HEK293T (cell line): ENCODE measurements at regions not wholly inside any gene's neighbourhood (a gene's known extent, or its start where the extent isn't known, plus 50 kb on each side); places are given as distances from the start of the nearest gene placed in this dataset.

Experiments used
- ARNT ChIP-seq: fragments of 450-650 bp; IDR thresholded peaks from 2 replicates; pipeline ENCODE4 v1.6.1; 2017; ENCODE audit warnings: mild to moderate bottlenecking
- BHLHE40 ChIP-seq: fragments of 450-650 bp; IDR thresholded peaks from 2 replicates; pipeline ENCODE4 v1.6.1; 2016; ENCODE audit warnings: mild to moderate bottlenecking, moderate library complexity, borderline replicate concordance
- FOXK2 ChIP-seq: fragments of 450-650 bp; IDR thresholded peaks from 2 replicates; pipeline ENCODE4 v1.6.1; 2016; ENCODE audit warnings: mild to moderate bottlenecking
- FOXM1 ChIP-seq: fragments of 450-650 bp; IDR thresholded peaks from 2 replicates; pipeline ENCODE4 v1.6.1; 2017; ENCODE audit warnings: mild to moderate bottlenecking, borderline replicate concordance
- L3MBTL2 ChIP-seq: fragments of 450-650 bp; conservative IDR thresholded peaks from 2 replicates; pipeline ENCODE4 v1.6.1; 2016; ENCODE audit warnings: mild to moderate bottlenecking
- LEF1 ChIP-seq: fragments of 450-650 bp; IDR thresholded peaks from 2 replicates; pipeline ENCODE4 v1.6.1; 2017; ENCODE audit warnings: mild to moderate bottlenecking, borderline replicate concordance
- NFRKB ChIP-seq: fragments of 450-650 bp; IDR thresholded peaks from 2 replicates; pipeline ENCODE4 v1.6.1; 2016; ENCODE audit warnings: mild to moderate bottlenecking, moderate library complexity
- SP1 ChIP-seq: fragments of 450-650 bp; IDR thresholded peaks from 2 replicates; pipeline ENCODE4 v1.6.1; 2017
- SUZ12 ChIP-seq: fragments of 450-650 bp; IDR thresholded peaks from 2 replicates; pipeline ENCODE4 v1.6.1; 2016; ENCODE audit warnings: mild to moderate bottlenecking
- TARDBP ChIP-seq: fragments of 450-650 bp; IDR thresholded peaks from 2 replicates; pipeline ENCODE4 v1.6.1; 2016

DNA sequence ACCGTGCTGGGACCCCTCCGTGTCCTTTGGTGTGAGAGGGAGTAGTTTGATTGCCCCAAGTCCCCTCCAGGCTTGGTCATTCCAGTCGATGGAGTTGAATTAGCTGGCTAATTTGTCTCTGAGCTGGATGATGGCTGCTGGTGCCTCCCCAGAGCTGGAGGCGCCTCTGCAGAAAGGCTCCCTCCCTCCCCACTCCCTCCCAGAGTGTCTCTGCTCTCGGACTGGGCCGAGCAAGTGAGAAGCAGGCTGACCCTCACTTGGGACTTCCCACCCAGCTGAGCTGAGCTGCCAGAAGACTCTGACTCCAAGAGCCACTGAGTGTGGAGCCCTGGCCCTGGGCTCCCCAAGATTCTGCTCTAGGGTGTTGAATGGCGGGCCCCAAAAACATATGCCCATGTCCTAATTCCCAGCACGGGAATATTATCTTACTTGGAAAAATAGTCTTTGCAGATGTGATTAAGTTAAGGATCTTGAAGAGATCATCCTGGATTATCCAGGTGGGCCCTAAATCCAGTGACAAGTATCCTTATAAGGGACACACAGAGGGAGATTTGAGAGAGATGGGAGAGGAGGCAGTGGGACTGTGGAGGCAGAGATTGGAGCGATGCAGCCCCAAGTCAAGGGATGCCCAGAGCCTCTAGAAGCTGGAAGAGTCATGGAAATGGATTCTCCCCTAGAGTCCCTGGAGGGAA lies 60.7 kb upstream of the TLE3 start:
- no peak for TF ChIP-seq FOXM1
- TF ChIP-seq L3MBTL2 = no peak
- TF ChIP-seq BHLHE40 = no peak
- no peak for TF ChIP-seq SUZ12
- no peak for TF ChIP-seq FOXK2
- TF ChIP-seq LEF1 = no peak
- TF ChIP-seq TARDBP = no peak
- TF ChIP-seq NFRKB = no peak
- no peak for TF ChIP-seq ARNT
- TF ChIP-seq SP1 = no peak
